Stimulated activated CD8-positive, alpha-beta memory T cell treated with anti-CD3 and anti-CD28 coated beads, Interleukin-4, amount 100 ng/mL, for 24 hours (primary cell): ENCODE measurements at regions not wholly inside any gene's neighbourhood (a gene's known extent, or its start where the extent isn't known, plus 50 kb on each side); places are given as distances from the start of the nearest gene placed in this dataset.
"Not testable (repeated sequence)": the region's sequence is repeated elsewhere in the genome, so short reads cannot be mapped to it uniquely, and the experiment has no call there.

ENCODE experiments used
- DNase-seq: peaks from one replicate; pipeline ENCODE4 v3.0.0-alpha.2; 2020; ENCODE audit warnings: low read depth

DNA sequence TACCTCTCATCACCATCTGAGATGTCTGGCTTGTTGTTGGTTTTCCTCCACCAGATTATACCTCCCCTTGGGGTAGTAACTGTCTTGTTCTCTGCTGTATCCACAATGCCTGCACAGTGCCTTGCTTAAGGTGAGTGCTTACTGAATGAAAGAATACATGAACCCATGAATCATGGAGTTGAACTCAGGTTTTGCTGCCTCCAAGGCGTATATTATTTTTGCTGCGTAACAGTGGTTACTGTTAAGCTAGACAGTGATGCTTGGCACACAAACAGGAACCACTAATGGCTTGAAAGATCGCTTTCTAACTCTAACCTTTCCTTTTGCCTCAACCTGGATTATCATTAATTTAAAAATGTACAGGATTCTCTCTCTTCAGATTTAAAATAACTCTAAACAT is 695.8 kb downstream of the TOX3 start:
- DNase-seq: no peak

DNA sequence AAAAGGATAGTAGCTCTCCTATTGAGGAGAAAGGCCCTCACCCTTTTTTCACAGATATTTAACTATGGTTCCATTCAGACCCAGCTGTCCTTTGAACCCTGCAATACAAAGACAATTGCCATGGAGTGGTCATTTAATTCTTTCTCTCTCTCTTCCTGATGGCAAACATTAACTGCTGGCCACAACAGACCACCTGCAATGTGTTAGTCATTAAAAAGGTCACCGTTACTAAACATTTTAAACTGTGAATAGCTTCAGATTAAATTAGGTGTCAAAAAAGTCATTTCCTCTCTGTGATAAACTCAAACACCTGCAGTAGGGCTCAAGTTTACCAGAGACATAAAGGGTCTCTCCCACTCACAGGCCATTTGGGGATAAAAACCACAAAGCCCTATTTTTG is 697.2 kb downstream of the TOX3 start:
- no peak for DNase-seq

DNA sequence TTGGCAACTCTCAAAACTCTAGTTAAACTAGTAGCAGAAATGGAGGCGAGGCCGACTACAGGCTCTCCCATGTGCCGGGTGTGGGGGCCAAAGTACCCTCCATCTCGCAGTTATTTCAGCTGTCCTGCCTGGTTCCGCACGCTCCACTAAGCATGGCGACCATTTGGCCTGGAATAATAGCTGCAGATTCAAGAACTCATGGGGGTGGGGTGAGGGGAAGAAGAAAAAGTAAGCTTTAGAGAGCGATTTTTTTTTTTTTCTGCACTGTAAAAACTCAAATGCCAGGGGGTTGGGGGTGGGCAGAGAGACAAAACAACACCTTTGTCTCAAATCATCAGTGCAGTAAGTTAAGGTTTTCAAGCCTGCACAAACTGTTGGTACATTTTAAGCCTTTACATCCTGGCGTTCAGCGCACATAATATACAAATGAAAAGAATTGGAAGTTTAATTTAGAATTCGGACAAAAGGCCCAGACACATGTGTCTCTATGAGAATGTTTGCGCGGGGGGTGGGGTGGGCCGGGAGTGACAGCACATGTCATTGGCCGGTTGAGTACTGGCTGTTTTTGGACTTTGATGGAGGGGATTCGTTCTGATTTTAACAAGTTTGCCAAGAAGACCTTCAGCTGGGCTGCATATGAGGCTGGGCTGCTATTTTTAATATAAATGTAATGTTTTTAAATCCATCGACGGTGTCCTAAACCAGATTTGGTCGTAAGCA is 694.7 kb upstream of the SALL1 start:
- DNase-seq: no peak

DNA sequence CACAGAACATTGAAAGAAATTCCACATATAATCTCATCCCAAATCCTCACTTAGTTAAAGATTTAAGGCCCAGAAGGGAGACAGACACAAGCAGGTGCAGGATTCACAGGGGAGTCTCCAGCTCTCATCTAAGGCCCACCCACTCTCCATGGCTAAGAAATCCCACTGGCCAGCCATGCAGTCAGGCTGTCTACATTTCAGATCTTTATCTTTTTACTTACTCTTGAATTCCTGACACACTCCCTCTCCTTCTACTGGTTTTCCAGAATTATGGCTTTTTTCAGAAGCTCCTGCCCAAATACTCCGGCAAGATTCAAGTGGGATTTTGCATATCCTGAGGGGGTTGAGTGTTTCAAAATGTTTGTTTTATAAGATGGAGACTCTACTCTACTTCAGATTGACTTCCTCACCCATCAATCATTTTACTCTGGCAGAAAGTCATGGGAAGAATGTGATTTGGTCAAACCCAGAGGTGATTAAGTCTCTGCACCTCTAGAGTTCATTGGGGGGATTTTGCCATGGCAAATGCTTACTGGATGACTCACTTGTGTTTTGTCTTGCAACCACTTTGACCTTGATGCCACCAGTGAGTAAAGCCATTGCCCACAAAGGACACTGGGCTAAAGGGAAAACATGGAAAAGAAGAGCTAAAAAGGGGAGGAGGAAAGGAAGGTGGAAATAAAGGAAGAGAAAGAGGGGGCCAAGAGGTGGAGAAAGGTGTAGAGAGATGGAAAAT is 688.8 kb upstream of the SALL1 start:
- no peak for DNase-seq

DNA sequence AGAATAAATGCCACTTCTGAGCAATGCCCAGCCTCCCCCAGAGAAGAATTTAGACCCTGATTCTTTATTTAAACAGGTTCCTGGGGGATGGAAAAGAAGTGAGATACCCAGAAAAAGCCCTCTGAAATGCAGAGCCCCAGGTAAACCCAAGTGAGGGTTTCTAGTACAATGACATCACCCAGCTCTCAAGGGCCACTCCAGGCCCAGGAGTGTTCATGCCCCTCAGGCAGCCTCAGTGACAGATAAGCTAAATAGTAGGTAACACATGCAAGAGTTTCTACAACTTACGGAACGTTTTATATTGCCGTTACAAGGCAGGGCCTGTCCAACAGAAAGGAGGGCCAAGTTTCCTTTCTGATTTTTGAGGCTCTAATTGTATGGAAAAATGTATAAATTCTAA is 683.7 kb upstream of the SALL1 start:
- no peak for DNase-seq

DNA sequence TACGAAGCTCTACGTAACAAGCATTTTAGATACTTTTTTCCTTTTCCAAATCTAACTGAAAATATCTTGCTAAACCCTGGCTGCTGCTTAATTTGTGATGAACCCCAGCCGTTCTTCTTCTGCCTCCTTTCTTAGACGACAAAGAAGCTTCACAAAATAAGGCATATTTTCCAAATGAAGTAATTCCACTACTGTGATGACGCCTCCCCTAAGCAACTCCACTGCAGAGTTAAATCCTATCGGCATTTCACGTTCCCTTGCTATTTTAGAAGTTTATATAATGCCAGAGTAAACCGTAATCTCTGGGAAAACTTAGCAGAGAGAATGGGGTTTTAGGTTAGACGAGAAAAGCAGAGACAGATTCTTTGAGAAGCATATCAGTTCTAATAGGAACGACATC is 683.1 kb upstream of the SALL1 start:
- DNase-seq: no peak

DNA sequence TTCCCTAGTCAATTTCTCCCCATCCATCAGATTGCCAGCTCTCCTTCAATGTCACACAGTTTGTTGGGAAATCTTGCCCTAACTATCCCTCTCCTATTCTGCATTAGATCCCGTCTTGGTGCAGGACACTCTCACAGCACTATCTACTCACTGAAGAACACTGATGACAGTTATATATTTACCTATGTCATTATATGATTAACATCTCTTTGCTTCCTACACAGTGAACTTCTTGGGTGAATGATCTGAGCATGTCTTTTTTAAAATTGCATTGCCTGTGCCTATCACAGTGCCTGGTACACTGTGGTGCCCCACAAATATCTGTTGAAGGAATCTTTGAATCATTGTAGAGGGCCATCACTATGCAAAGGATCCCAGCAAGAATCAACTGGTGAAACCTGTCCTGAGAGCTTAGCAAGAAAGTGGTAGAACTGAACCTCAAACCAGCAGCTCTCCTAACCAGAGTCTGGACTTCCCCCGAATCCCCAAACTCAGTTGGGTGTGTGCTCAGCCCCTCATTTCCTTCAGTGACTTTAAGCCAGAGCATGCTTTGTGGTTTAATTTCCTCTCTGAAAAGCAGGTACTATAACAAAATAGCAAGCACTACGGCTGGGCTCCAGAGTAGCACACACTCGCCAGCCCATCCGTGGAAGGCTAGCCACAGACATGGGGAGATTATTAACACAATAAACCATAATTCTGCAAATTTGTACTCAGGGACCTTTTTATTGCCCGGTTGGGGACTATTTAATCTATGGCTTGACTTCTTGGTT is 680.7 kb upstream of the SALL1 start:
- no peak for DNase-seq

DNA sequence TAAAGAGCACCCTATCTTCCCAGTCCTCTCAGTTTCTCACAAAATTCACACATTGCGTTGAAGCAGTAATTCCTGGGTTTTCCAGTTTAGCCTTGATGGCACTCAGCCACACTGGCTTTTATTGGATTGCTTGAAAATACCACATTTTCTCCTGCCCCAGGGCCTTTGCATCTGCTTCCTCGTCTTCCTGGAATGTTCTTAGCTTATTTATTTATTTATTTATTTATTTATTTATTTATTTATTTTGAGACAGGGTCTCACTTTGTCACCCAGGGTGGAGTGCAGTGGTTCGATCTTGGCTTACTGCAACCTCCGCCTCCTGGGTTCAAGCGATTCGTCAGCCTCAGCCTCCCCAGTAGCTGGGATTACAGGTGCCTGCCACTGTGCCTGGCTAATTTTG is 680.0 kb upstream of the SALL1 start:
- not testable (repeated sequence) for DNase-seq

DNA sequence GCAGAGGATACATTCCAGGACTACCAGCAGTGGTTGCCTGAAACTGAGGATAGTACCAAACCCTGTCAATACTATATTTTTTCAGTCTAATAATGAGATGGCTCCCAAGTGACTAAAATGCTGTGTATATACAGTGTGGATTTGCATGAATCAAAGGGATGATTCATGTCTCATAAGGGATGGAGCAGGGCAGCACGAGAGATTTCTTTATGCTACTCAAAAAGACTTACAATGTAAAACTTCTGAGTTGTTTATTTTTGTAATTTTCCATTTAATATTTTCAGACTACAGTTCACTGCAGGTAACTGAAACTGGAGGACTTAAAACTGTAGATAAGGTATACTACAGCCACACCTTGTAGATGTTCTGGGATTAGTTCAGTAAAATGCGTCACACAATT is 674.7 kb upstream of the SALL1 start:
- DNase-seq: no peak

DNA sequence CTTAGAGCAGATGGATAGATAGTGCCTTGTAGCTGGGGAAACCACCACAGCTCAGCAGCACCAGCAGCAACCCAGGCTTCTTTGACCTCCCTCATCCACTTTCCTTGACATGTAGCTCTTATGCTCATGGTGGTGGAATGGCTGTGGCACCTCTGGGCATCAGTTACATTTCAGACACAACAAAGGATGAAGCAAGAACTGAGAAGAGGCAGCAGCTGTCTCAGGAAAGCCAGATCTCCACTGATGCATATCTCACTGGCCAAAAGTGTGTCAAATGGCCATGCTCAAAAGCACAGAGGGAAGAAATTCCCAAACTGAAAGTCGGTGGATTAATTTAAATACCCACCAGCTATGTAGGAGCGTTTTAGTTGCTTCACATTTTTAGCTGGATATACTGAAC is 671.4 kb upstream of the SALL1 start:
- no peak for DNase-seq

DNA sequence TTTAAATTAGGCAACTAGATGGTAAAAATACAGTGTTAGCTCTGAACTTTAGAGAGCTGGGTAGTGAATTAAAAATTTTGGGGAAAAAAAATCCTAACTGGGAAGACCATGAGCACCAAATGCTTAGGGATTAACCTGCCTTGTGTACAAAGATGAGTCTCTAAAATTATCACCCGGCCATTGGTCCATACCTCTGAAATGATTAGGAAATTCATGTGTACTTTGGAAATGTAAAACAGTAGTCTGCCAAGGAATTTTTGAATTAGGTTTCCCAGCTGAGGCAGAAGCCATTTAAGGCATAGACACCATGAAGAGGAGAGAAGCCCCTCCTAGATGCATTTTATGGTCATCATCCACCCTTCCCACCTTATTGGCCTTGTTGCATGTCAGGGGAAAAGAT is 670.5 kb upstream of the SALL1 start:
- DNase-seq: no peak

DNA sequence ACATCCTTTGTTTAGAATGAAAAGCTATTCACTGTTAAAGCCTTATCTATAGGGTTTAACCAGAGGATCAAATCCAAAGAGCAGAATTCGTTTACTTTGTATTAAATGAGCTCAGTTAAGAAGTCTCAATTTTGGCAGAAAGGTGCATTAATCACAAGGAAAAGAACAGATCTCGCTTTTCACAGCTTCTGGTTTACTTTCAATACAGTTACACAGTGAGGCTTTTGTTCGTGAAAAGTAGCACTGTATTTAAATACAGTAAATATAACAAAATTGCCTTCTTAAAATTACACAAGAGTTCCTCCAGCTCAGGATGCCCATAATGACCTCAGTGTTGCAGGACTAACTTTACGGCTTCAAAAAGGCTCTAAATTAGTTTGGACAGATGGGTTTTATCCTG is 669.1 kb upstream of the SALL1 start:
- DNase-seq: no peak

DNA sequence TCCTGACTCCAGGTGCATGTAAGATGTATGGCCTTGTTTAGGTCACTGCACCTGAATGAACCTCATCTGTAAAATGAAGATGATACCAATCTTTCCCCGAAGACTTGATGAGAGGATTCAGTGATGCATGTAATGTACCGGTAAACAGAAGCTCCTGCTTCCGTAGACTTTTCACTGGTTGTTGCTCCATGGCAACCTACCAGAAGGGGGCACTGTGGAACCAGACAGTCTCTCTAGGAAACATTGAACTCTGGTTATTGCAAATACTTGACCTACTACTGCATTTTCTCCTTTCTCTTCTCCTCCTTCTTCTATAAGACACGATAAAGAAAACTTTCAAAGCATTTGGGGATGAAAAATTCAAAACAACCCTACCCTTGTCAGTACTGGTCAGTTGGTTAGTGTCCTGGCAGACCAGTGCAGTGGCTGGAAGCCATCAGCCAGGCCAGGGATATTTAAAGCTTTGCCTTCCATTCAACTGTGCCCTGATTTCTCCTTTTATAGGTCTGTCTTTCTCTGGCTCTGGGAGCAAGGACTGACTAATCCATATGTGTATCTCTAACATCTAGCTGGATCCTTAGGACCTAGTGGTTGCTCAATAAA is 667.4 kb upstream of the SALL1 start:
- DNase-seq: no peak

DNA sequence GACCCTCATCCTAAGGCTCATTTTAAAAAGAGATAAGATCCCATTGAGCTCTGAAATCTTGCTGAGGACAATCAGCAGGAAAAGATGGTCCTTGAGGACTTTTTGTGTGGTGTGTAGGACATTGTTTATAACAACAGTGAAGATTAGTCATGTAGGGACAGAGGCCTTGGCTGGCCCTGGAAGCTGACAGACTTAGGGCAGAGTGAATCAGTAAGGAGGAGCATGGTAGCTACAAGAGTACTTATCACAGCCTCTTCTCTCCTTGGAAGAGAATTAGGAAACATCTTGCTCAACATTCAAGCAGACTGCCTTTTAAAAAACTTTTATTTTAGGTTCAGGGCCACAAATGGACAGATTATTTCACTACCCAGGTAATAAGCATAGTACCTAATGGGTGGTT is 665.9 kb upstream of the SALL1 start:
- DNase-seq: no peak

DNA sequence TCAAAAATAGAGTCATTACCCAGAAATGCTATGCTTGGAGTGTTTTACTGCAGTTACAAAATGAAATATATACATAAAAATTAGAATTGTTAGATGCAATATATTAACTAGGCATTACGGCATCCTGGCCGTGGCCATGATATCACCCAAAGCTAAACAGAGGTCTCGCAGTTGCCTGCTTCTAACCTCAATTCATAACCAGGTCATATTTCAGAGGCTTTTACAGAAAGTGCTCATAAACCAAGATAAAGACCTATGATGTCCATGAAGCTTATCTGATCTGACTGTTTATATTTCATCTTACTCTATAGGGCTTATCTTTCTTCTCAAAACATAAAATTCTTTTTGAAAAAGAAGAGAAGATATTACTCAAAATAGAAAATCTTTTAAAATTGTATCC is 664.5 kb upstream of the SALL1 start:
- DNase-seq: no peak

DNA sequence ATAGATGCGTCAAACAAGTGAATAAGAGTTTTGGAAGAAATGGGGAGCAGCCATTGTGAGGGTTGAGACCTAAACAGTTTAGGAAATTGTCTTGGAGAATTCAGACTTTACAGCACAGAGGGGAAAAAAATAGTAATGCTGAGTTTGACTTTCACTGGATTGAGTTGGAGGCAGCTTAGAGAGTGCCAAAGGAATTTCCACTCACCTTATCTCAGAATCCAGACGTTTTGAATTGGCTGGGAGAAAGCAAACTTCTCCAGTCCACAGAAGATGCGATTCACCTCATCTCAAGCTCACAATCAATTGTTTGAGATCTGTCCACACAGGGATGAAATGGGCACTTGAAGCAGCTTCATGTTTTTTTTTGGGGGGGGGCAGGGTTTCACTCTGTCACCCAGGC is 663.5 kb upstream of the SALL1 start:
- DNase-seq: no peak

DNA sequence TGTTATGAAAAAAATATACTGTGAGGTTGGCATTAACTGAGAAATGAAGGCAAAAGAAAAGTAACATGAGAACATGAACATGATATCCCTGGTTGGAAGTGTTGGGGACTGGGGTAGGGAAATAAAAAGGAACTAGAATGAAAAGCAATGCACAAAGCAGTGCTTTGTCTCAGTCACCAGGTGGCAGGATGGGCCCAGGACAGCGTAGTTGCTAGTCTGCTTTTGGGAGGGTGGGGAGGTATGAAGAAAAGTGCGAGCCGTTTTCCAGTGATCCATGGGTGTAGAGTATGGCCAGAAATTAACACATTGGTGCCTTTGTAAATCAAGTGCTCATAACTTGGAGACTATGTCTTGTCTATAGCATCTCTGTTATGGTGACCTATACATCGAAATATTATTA is 662.5 kb upstream of the SALL1 start:
- DNase-seq: no peak

DNA sequence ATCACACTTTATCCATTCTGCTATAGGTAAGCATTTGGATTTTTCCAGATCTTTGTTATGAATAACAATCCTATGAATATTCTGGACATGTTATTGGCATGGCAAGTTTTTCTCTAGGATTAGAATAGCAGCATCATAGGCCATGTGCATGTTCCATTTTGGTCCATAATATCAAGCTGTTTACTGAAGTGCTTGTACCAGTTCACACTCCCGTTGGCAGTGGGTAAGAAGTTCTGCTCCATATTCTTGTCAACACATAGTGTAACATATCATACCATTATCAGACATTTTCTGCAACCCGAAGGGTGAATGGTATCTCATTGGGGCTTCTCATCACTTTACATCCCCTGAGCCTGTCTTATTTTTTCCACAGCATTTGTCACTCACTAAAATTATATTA is 661.9 kb upstream of the SALL1 start:
- DNase-seq: no peak

DNA sequence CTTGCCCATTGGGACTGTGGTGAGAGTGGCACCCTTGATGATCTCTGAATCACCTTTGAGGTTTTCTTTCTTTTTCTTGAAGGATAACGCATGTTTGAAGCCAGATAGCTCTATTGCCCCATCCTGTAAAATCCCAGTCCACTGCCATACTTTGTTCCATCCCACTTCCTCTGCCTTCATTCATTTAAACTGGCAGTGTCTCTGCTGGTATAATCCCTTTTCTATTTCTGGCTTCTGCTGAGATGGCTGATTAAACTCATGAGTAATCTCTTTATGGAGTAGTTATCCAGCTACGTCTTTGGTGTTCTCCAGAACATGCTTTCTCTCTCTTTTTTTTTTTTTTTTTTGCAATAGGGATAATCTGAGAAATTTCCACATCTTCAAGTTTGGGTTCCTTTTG is 656.5 kb upstream of the SALL1 start:
- DNase-seq: no peak

DNA sequence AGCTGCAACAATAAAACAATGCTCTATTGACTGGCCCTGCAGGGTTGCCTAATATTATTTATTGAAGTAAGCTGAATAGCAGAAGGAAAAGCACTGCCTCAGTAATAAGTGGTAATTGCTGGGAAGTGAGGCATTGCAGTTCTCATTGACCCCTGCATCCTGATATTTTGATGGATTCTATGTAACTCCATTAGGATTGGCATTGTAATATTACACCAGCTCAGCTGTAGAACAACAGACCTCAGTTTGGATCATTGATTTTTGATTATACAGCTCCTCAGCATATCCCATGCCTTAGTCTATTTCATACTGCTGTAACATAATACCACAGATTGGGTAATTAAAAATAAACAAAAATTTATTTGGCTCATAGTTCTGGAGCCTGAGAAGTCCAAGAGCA is 650.6 kb upstream of the SALL1 start:
- DNase-seq: no peak

DNA sequence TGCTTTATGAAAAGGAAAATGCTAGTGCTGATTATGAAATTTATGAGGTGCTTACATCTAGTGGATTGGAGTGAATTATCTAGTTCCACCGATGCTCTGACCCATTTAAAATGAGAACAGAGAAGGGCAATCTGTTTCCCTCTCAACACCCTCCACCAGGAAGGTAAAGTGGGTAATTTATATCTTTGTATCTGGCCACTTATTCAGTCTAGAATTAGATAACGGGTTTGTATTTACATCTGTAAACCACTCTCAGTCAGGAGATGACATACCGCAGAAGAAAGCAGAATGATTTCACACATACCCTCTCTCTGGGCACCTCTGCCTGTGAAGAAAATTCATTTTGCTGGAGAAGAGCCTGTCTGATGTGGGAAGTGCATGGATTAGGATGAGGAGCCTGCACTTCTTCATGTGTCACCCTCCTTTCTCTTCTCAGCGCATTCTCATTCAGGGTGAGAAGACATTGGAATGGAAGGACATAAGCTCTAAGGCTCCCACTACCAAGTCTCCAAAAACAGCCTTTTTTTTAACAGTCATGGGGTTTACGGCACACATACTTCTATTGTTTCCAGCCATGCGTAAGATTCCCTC is 646.7 kb upstream of the SALL1 start:
- no peak for DNase-seq

DNA sequence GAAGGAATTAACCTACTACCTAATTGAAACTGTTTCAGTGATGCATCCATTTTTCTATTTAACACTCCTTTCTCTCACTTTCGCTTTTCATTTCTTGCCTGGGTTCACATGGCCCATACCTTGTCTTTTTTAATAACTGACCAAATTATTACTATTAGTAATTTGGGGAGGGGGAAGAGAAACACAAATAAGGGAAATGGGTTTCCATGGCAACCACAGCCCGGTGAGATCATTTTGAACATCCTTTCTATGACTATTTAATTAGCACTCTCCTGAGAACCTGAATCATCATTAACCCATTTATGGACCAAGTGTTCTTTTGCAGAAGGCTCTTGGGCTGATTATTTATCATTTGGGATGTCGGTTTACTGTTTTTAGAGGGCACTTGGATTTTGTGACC is 628.2 kb upstream of the SALL1 start:
- DNase-seq: no peak
